Panc1 (cell line): ENCODE measurements at regions not wholly inside any gene's neighbourhood (a gene's known extent, or its start where the extent isn't known, plus 50 kb on each side); places are given as distances from the start of the nearest gene placed in this dataset.

Experiments
- ATAC-seq: fragments of 200-7000 bp; cut with Tn5 transposase; 2 replicates; pipeline ENCODE4 v1.9.1; 2020; ENCODE audit warnings: mild to moderate bottlenecking, moderate library complexity
- BruUV-seq: library from RNA; stranded (reverse); fragments of 400-500 nt; replicated peaks from 2 replicates; lab custom pipeline; 2021; lab: Mats Ljungman, UMichigan
- CTCF ChIA-PET: fragments of 300-600 bp; sonication (Branson Sonifier 250); formaldehyde crosslinking; loops from one replicate; lab custom pipeline; 2022; ENCODE audit warnings: antibody characterized with exemption; lab: Charles Lee
- POLR2A ChIA-PET: fragments of 300-600 bp; sonication (Branson Sonifier 250); formaldehyde crosslinking; loops from one replicate; lab custom pipeline; 2022; ENCODE audit warnings: antibody characterized with exemption; lab: Charles Lee
- DNase-seq: peaks from one replicate; pipeline ENCODE4 v3.0.0-alpha.2; 2010; ENCODE audit warnings: low read depth, low spot score
- H3K27ac ChIP-seq: 2 replicates; pipeline ENCODE4 v1.5.1; 2011; ENCODE audit warnings: mild to moderate bottlenecking, low read length, inconsistent platforms
- H3K27me3 ChIP-seq: fragments of 200-500 bp; sonication (Bioruptor generic); 2 replicates; pipeline ENCODE4 v1.6.0; 2014; ENCODE audit warnings: low read length, inconsistent platforms; ENCODE audit not compliant: control insufficient read depth, insufficient read depth
- H3K36me3 ChIP-seq: fragments of 200-500 bp; sonication (Bioruptor generic); 2 replicates; pipeline ENCODE4 v1.5.1; 2014; ENCODE audit warnings: inconsistent platforms, mild to moderate bottlenecking, low read length, moderate library complexity; ENCODE audit not compliant: control insufficient read depth, insufficient read depth
- H3K4me1 ChIP-seq: 2 replicates; pipeline ENCODE4 v1.5.1; 2011; ENCODE audit warnings: inconsistent platforms, mild to moderate bottlenecking, low read length, moderate library complexity; ENCODE audit not compliant: control insufficient read depth, insufficient read depth
- H3K4me3 ChIP-seq, 2 experiments: 2 replicates each; pipeline ENCODE4 v1.5.1; 2011 to 2012; ENCODE audit warnings: low read depth in 2 of 2, low read length in 2 of 2, mild to moderate bottlenecking in 2 of 2, inconsistent platforms in 1 of 2, moderate library complexity in 1 of 2
- H3K9me3 ChIP-seq: fragments of 200-500 bp; sonication (Bioruptor generic); 2 replicates; pipeline ENCODE4 v1.5.1; 2014; ENCODE audit warnings: low read depth, mild to moderate bottlenecking, inconsistent platforms, low read length, moderate library complexity; ENCODE audit not compliant: control insufficient read depth, insufficient read depth
- CTCF ChIP-seq: fragments of 450-650 bp; IDR thresholded peaks from 2 replicates; pipeline ENCODE4 v1.5.1; 2017; ENCODE audit warnings: mild to moderate bottlenecking
- POLR2AphosphoS5 ChIP-seq: IDR thresholded peaks from 2 replicates; pipeline ENCODE4 v1.6.1; 2012; ENCODE audit warnings: mild to moderate bottlenecking, low read depth, low read length, moderate library complexity
- REST ChIP-seq, 2 experiments: IDR thresholded peaks; 2 replicates each; pipeline ENCODE4 v1.6.1; 2011 to 2012; ENCODE audit warnings: low read depth in 2 of 2, control low read depth in 1 of 2, low read length in 1 of 2, mild to moderate bottlenecking in 1 of 2, moderate library complexity in 1 of 2; ENCODE audit not compliant: insufficient read depth in 1 of 2
- SIN3A ChIP-seq: IDR thresholded peaks from 2 replicates; pipeline ENCODE4 v1.6.1; 2012; ENCODE audit warnings: low read depth, mild to moderate bottlenecking, low read length, moderate library complexity, borderline replicate concordance; ENCODE audit not compliant: insufficient read depth
- TCF7L2 ChIP-seq: IDR thresholded peaks from 2 replicates; pipeline ENCODE4 v1.6.1; 2011; ENCODE audit warnings: mild to moderate bottlenecking, low read depth, low read length, inconsistent platforms
- in situ Hi-C: cut with HindIII; loops from 2 replicates; pipeline ENCODE4 v1.10.0; 2016; ENCODE audit warnings: low sequenced_read_pairs, low pct_unique_long_range_greater_than_20kb
- intact Hi-C: fragments of 100-400 bp; cut with micrococcal nuclease; formaldehyde crosslinking; loops from one replicate; pipeline ENCODE4 v1.10.0; 2022; ENCODE audit not compliant: unreplicated experiment

GRCh38 chr14:31953210-31953609 is 123.9 kb upstream of the ARHGAP5 start:
- no peak overlapping the region for H3K4me3 ChIP-seq
- in situ Hi-C loops: no loop called here
- POLR2A ChIA-PET: no interaction called here

GRCh38 chr14:31954991-31955390 is 122.1 kb upstream of the ARHGAP5 start:
- intact Hi-C loops: no loop called here
- Histone ChIP-seq H3K4me1 (no peaks in the 10 kb centered on the region), H3K27me3 (no peaks in the 10 kb centered on the region), H3K36me3 (no peaks in the 10 kb centered on the region), H3K4me3 (no peak overlapping the region), H3K27ac (no peak overlapping the region), H3K9me3 (no peaks in the 10 kb centered on the region)
- BruUV-seq: no TSS peak
- DNase-seq (no peak), ATAC-seq (no peak)
- in situ Hi-C loops: no loop called here
- ChIA-PET CTCF (no interaction called here), POLR2A (no interaction called here)
- no peak for TF ChIP-seq REST (IDR thresholded peaks at IDR 0.05; ENCODE audit: insufficient read depth in 1 of 2, low read depth in 2 of 2, low read length in 1 of 2)
- no peak for TF ChIP-seq SIN3A
- TF ChIP-seq CTCF: no peak
- no peak for TF ChIP-seq TCF7L2
- no peak for TF ChIP-seq POLR2AphosphoS5

More at GRCh38 chr14:31953210-31953609, 123.9 kb upstream of the ARHGAP5 start:
- Histone ChIP-seq H3K27ac (no peak overlapping the region), H3K9me3 (no peaks in the 10 kb centered on the region), H3K4me1 (no peaks in the 10 kb centered on the region), H3K36me3 (no peaks in the 10 kb centered on the region), H3K27me3 (no peaks in the 10 kb centered on the region)
- no peak for TF ChIP-seq CTCF
- CTCF ChIA-PET: no interaction called here
- no peak for DNase-seq
- no peak for ATAC-seq
- intact Hi-C loops: no loop called here
- BruUV-seq: no TSS peak
